HCT116 (cell line): ENCODE measurements at regions not wholly inside any gene's neighbourhood (a gene's known extent, or its start where the extent isn't known, plus 50 kb on each side); places are given as distances from the start of the nearest gene placed in this dataset.
A peak's percentile ranks its signal among the peaks of the same experiment; 100 is the strongest.
"Not testable (repeated sequence)": the region's sequence is repeated elsewhere in the genome, so short reads cannot be mapped to it uniquely, and the experiment has no call there.

ENCODE experiments used
- ATAC-seq: fragments of 200-7000 bp; cut with Tn5 transposase; 2 replicates; pipeline ENCODE4 v1.9.1; 2020; ENCODE audit warnings: mild to moderate bottlenecking, moderate library complexity
- BruUV-seq: library from RNA; stranded (reverse); fragments of 400-500 nt; replicated peaks from 2 replicates; lab custom pipeline; 2021; lab: Mats Ljungman, UMichigan
- CTCF ChIA-PET: fragments of 300-600 bp; sonication (Branson Sonifier 250); formaldehyde crosslinking; loops from one replicate; lab custom pipeline; 2021; ENCODE audit warnings: antibody characterized with exemption; lab: Charles Lee
- POLR2A ChIA-PET: fragments of 300-600, 350-600 bp; sonication (Branson Sonifier 250); formaldehyde crosslinking; loops from one replicate; lab custom pipeline; 2021; ENCODE audit warnings: antibody characterized with exemption; lab: Charles Lee
- RAD21 ChIA-PET, 2 experiments: fragments of 300-600 bp; sonication (Branson Sonifier 250); formaldehyde crosslinking; loops; one replicate each; lab custom pipeline; 2023; ENCODE audit warnings: low total read pairs in 2 of 2; ENCODE audit not compliant: uncharacterized antibody in 2 of 2, unreplicated experiment in 2 of 2, low non-redundant PET in 1 of 2; lab: Charles Lee
- DNase-seq: peaks from one replicate; pipeline ENCODE4 v3.0.0-alpha.2; 2010; ENCODE audit warnings: low read depth, low spot score
- H2AFZ ChIP-seq: fragments of 200-600 bp; shearing (Covaris generic), sonication (generic); 2 replicates; pipeline ENCODE4 v1.6.1; 2017; ENCODE audit warnings: low read depth, mixed run types, mixed read lengths, antibody characterized with exemption, low read length; ENCODE audit not compliant: poor library complexity, severe bottlenecking
- H3K27ac ChIP-seq: 2 replicates; pipeline ENCODE4 v1.5.1; 2012; ENCODE audit warnings: low read depth, low read length
- H3K27me3 ChIP-seq: fragments of 200-600 bp; sonication (generic); 2 replicates; pipeline ENCODE4 v1.6.1; 2016; ENCODE audit warnings: mixed run types, low read length, mixed read lengths; ENCODE audit not compliant: insufficient read depth
- H3K36me3 ChIP-seq, 2 experiments: fragments of 200-500 bp in 1 of 2; fragments of 200-600 bp in 1 of 2; sonication (Bioruptor generic) in 1 of 2; sonication (generic) in 1 of 2; 2 replicates each; pipeline versions ENCODE4 v1.5.1 to v1.6.1; 2014 to 2016; ENCODE audit warnings: low read length in 2 of 2, inconsistent platforms in 1 of 2, mixed read lengths in 1 of 2, mixed run types in 1 of 2; ENCODE audit not compliant: insufficient read depth in 2 of 2, control insufficient read depth in 1 of 2
- H3K4me1 ChIP-seq, 2 experiments: fragments of 200-600 bp in 1 of 2; sonication (generic) in 1 of 2; 2 replicates each; pipeline versions ENCODE4 v1.5.1 to v1.6.1; 2012 to 2017; ENCODE audit warnings: low read length in 2 of 2, inconsistent platforms in 1 of 2, mild to moderate bottlenecking in 1 of 2, mixed read lengths in 1 of 2, mixed run types in 1 of 2, moderate library complexity in 1 of 2; ENCODE audit not compliant: insufficient read depth in 2 of 2, control insufficient read depth in 1 of 2
- H3K4me2 ChIP-seq: fragments of 200-600 bp; sonication (generic); 2 replicates; pipeline ENCODE4 v1.6.1; 2017; ENCODE audit warnings: mixed run types, low read length, mixed read lengths
- H3K4me3 ChIP-seq, 2 experiments: fragments of 200-600 bp in 1 of 2; sonication (generic) in 1 of 2; replicated peaks in 1 of 2; 2 replicates each; pipeline ENCODE4 v1.5.1; 2011 to 2016; ENCODE audit warnings: low read length in 2 of 2, control low read depth in 1 of 2, low read depth in 1 of 2, mild to moderate bottlenecking in 1 of 2, mixed read lengths in 1 of 2, mixed run types in 1 of 2
- H3K79me2 ChIP-seq: fragments of 200-600 bp; sonication (generic); 2 replicates; pipeline ENCODE4 v1.6.1; 2017; ENCODE audit warnings: mild to moderate bottlenecking, mixed run types, low read length, moderate library complexity, mixed read lengths; ENCODE audit not compliant: insufficient read depth
- H3K9ac ChIP-seq: fragments of 200-600 bp; sonication (generic); 2 replicates; pipeline ENCODE4 v1.6.1; 2016; ENCODE audit warnings: low read length, mixed read lengths
- H3K9me2 ChIP-seq: fragments of 200-600 bp; sonication (generic), shearing (Covaris generic); 2 replicates; pipeline ENCODE4 v1.6.1; 2017; ENCODE audit warnings: mixed run types, mild to moderate bottlenecking, moderate library complexity; ENCODE audit not compliant: insufficient read depth
- H3K9me3 ChIP-seq, 2 experiments: fragments of 200-500 bp in 1 of 2; fragments of 200-600 bp in 1 of 2; sonication (Bioruptor generic) in 1 of 2; sonication (generic) in 1 of 2; 2 replicates each; pipeline ENCODE4 v1.6.1; 2014 to 2017; ENCODE audit warnings: low read length in 2 of 2, mixed read lengths in 2 of 2, inconsistent platforms in 1 of 2, low read depth in 1 of 2, mild to moderate bottlenecking in 1 of 2, mixed run types in 1 of 2, moderate library complexity in 1 of 2; ENCODE audit not compliant: control insufficient read depth in 1 of 2, insufficient read depth in 1 of 2
- H4K20me1 ChIP-seq: fragments of 200-600 bp; sonication (generic), shearing (Covaris generic); 2 replicates; pipeline ENCODE4 v1.6.1; 2017; ENCODE audit warnings: mixed run types, mild to moderate bottlenecking, moderate library complexity; ENCODE audit not compliant: insufficient read depth
- FOSL1 ChIP-seq: IDR thresholded peaks from 2 replicates; pipeline ENCODE4 v1.6.1; 2012; ENCODE audit warnings: low read depth
- intact Hi-C: fragments of 100-400 bp; cut with micrococcal nuclease; formaldehyde crosslinking; loops from 2 replicates; pipeline ENCODE4 v1.10.0; 2022

DNA sequence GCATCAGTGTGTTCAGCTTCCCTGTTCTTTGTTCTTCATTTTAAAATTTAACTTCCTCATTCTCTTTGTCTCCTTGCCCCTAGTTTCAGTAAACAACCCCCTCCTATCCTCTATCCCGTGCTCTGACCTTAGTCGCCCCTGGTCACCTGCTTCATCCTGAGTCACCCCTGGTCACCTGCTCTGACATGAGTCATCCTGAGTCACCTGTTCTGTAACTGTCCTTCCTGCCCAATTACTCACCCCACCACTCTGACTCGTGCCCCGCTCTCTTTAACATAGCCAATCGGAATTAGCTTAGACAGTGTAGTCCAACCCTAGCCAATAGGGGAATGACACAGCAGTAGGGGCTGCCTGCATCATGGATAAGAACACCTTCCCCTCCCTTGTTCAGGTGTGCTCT is 65.6 kb upstream of the MRGPRE start:
- H3K9me2 ChIP-seq, POLR2A ChIA-PET, intact Hi-C loops, BruUV-seq, H3K79me2 ChIP-seq, H4K20me1 ChIP-seq, H3K4me2 ChIP-seq, RAD21 ChIA-PET, H3K4me3 ChIP-seq, H3K36me3 ChIP-seq, H3K9me3 ChIP-seq, H2AFZ ChIP-seq, ATAC-seq, H3K27ac ChIP-seq, H3K4me1 ChIP-seq, DNase-seq, H3K9ac ChIP-seq, CTCF ChIA-PET, H3K27me3 ChIP-seq: not testable (repeated sequence)
- TF ChIP-seq FOSL1 = peak; percentile 38; the same call in 1 of the 2 replicates

DNA sequence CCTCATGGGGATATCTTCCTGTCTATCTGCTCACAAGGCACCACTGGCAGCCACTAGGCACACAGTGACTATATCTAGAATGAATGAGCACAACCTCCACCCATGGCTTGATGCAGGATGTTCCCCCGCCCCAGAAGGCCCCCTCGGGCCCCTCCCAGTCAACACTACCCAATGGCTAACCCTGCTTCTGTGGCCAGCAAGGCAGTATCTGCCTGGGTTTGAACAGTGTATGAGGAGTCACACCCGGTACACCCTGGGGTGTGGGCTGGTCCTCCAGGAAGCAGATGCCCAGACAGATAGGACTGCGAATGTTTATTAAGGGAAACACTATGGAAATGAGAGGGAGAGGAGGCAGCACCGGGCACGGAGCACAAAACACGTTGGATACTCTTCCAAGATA is 58.3 kb upstream of the MRGPRE start:
- H3K9ac ChIP-seq, RAD21 ChIA-PET, POLR2A ChIA-PET, CTCF ChIA-PET, H3K9me3 ChIP-seq, H3K4me3 ChIP-seq, H3K27me3 ChIP-seq, BruUV-seq, H3K4me1 ChIP-seq, H3K9me2 ChIP-seq, H3K4me2 ChIP-seq, H3K79me2 ChIP-seq, H3K36me3 ChIP-seq, intact Hi-C loops, H4K20me1 ChIP-seq, DNase-seq, H3K27ac ChIP-seq, H2AFZ ChIP-seq, ATAC-seq: not testable (repeated sequence)

DNA sequence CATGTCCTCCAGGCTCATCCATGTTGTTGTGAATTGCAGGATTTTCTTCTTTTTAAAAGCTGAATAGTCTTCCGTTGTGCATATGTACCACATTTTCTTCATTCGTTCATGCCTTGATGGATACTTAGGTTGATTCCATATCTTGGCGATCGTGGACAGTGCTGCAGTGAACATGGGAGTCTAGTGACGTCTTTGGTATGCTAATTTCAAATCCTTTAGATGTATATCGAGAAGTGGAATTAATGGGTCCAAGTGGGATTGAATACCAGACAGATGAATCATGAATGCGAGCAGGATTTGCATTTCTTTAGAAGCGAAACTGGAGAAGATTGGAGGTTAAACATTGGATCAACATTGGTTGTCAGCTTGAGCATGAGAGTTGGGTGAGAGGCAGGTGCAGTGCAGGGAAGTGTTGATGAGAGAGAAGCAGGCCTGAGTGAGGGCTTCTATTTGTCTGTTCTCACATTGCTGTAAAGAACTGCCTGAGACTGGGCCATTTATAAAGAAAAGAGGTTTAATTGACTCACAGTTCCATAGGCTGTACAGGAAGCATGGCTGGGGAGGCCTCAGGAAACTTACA is 55.2 kb upstream of the MRGPRE start:
- RAD21 ChIA-PET, intact Hi-C loops, H3K36me3 ChIP-seq, H3K4me2 ChIP-seq, H3K9me2 ChIP-seq, ATAC-seq, DNase-seq, H3K27ac ChIP-seq, H3K9ac ChIP-seq, H3K4me3 ChIP-seq, BruUV-seq, H4K20me1 ChIP-seq, H3K79me2 ChIP-seq, POLR2A ChIA-PET, H3K27me3 ChIP-seq, H3K9me3 ChIP-seq, H3K4me1 ChIP-seq, CTCF ChIA-PET, H2AFZ ChIP-seq: not testable (repeated sequence)

GRCh38 chr11:3285261-3285660 is 53.0 kb upstream of the MRGPRE start:
- H3K27me3 ChIP-seq, intact Hi-C loops, H3K4me3 ChIP-seq, DNase-seq, H4K20me1 ChIP-seq, ATAC-seq, H3K9me2 ChIP-seq, POLR2A ChIA-PET, H3K4me2 ChIP-seq, H3K9ac ChIP-seq, H3K36me3 ChIP-seq, H3K79me2 ChIP-seq, RAD21 ChIA-PET, H3K4me1 ChIP-seq, H3K27ac ChIP-seq, H2AFZ ChIP-seq, CTCF ChIA-PET, H3K9me3 ChIP-seq, BruUV-seq: not testable (repeated sequence)
